ENCODE measurements at regions not wholly inside any gene's neighbourhood (a gene's known extent, or its start where the extent isn't known, plus 50 kb on each side); places are given as distances from the start of the nearest gene placed in this dataset.
A peak's percentile ranks its signal among the peaks of the same experiment; 100 is the strongest.

DNA sequence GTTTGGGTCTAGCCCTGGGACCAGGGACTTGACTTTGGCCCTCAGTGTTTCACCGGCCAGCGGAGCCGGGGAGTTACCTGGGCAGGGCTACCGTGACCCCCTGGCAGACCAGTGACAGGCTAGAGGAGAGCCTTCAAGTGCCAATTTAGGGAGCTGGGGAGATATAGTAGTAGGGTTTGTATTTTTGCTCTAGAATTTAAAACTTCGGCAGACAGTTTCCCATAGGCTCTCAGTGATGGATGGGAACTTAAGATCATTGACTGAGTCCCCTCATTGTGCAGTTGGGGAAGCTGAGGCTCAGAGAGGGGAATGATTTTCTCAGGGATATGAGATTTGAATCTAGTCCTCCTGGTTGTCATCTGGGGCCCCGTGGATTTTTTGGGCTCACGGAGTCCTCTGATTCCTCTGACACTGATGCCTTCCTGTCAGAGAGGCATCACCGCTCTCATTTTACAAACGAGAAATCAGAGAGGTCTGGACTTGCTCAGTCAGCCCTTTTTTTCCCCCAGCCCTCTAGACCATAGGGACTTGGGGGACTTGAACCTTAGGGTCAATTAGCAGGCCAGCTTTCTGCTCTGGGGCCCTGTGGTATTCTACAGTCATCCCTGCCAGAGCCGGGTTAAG is 58.3 kb upstream of the ACOT11 start:
- TF ChIP-seq, protein P1, sequence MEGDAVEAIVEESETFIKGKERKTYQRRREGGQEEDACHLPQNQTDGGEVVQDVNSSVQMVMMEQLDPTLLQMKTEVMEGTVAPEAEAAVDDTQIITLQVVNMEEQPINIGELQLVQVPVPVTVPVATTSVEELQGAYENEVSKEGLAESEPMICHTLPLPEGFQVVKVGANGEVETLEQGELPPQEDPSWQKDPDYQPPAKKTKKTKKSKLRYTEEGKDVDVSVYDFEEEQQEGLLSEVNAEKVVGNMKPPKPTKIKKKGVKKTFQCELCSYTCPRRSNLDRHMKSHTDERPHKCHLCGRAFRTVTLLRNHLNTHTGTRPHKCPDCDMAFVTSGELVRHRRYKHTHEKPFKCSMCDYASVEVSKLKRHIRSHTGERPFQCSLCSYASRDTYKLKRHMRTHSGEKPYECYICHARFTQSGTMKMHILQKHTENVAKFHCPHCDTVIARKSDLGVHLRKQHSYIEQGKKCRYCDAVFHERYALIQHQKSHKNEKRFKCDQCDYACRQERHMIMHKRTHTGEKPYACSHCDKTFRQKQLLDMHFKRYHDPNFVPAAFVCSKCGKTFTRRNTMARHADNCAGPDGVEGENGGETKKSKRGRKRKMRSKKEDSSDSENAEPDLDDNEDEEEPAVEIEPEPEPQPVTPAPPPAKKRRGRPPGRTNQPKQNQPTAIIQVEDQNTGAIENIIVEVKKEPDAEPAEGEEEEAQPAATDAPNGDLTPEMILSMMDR (IDR thresholded peaks at IDR 0.05), result no peak; the same call in none of the 2 replicates
- no peak for TF ChIP-seq POLR2AphosphoS5 (IDR thresholded peaks at IDR 0.05; ENCODE audit: low read depth, low read length)
- TF ChIP-seq SIN3A (IDR thresholded peaks at IDR 0.05; ENCODE audit: borderline replicate concordance, insufficient read depth, low read depth, low read length), result no peak
- TF ChIP-seq, protein P2, sequence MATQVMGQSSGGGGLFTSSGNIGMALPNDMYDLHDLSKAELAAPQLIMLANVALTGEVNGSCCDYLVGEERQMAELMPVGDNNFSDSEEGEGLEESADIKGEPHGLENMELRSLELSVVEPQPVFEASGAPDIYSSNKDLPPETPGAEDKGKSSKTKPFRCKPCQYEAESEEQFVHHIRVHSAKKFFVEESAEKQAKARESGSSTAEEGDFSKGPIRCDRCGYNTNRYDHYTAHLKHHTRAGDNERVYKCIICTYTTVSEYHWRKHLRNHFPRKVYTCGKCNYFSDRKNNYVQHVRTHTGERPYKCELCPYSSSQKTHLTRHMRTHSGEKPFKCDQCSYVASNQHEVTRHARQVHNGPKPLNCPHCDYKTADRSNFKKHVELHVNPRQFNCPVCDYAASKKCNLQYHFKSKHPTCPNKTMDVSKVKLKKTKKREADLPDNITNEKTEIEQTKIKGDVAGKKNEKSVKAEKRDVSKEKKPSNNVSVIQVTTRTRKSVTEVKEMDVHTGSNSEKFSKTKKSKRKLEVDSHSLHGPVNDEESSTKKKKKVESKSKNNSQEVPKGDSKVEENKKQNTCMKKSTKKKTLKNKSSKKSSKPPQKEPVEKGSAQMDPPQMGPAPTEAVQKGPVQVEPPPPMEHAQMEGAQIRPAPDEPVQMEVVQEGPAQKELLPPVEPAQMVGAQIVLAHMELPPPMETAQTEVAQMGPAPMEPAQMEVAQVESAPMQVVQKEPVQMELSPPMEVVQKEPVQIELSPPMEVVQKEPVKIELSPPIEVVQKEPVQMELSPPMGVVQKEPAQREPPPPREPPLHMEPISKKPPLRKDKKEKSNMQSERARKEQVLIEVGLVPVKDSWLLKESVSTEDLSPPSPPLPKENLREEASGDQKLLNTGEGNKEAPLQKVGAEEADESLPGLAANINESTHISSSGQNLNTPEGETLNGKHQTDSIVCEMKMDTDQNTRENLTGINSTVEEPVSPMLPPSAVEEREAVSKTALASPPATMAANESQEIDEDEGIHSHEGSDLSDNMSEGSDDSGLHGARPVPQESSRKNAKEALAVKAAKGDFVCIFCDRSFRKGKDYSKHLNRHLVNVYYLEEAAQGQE (IDR thresholded peaks at IDR 0.05; ENCODE audit: insufficient read depth in 1 of 2, low read depth in 2 of 2, low read length in 1 of 2), result no peak
- TF ChIP-seq TCF7L2 (IDR thresholded peaks at IDR 0.05; ENCODE audit: low read depth, low read length), result no peak
- Histone ChIP-seq H3K4me3 (ENCODE audit: low read depth in 2 of 2, low read length in 2 of 2) (peak overlapping the region; percentile 61 to 62; a peak in 3 of 4 replicates), H3K27ac (ENCODE audit: low read length) (no peak overlapping the region), H3K27me3 (ENCODE audit: control insufficient read depth, insufficient read depth, low read length) (no peaks in the 10 kb centered on the region), H3K9me3 (ENCODE audit: control insufficient read depth, insufficient read depth, low read depth, low read length) (no peaks in the 10 kb centered on the region), H3K4me1 (ENCODE audit: control insufficient read depth, insufficient read depth, low read length) (peaks cover 18% of the 10 kb centered on the region), H3K36me3 (ENCODE audit: control insufficient read depth, insufficient read depth, low read length) (no peaks in the 10 kb centered on the region)
- in situ Hi-C loops (cut with HindIII; ENCODE audit: low pct_unique_long_range_greater_than_20kb, low sequenced_read_pairs) (no loop called here), intact Hi-C loops (cut with micrococcal nuclease; ENCODE audit: unreplicated experiment) (loop anchor here (2.0 to 5.0 kb wide), 3 partner anchors 177 to 421 kb away; no protein-coding TSS in a partner anchor)
- DNase-seq (ENCODE audit: low read depth, low spot score) (no peak), ATAC-seq (peak; percentile 4; the same call in 1 of the 2 replicates)
- ChIA-PET POLR2A (interaction anchor here (1.0 kb wide), 1 partner anchor 71 kb away, joined by 4 read pairs; no protein-coding TSS in a partner anchor), CTCF (interaction anchor here (0.5 to 1.1 kb wide), 9 partner anchors 26 to 1885 kb away, joined by 3 to 9 read pairs (median 4); no protein-coding TSS in a partner anchor)
- no TSS peak for BruUV-seq (replicated peaks)

DNA sequence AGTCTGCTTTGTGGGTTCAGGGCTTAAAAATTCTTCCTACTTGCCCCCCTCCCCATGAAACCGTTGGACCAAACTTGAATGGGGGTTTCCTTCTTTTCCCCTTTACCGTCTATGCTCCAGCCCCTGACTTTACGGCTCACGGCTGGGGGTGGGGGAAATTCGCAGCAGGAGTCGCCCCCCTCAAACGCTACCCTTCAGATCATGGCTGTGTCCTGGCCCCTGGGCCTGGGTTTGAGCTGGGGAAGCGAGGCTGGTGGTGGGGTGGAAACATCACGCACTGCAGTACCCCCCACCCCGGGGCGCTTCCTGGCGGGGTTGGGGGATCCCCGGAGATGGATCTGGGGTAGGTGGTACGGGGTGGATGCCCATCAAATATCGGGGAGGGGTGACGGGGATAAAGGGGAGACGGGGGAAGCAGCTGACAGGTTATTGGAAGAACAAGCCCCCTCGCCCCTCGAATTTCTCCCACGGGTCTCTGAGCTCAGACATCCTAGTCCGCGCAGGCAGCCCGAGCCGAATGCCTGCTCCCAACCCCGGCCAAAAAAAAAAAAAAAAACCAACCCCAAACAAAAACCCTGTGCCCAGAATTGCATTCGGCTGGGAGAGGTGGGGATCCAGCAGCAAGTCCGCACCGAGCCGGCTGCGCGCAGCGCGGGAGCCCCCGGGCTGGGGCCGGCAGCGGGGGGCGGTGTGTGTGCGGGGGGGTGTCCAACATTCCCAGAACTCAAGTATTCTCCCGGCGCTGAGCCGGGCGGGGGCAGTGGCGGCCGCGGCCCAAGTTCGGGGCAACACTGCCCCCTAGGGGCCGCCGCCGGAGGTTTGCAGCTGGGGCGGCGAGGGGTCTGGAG is 59.0 kb upstream of the ACOT11 start:
- DNase-seq (ENCODE audit: low read depth, low spot score) (peak; percentile 24), ATAC-seq (peak; percentile 82)
- H3K27me3 ChIP-seq (ENCODE audit: control insufficient read depth, insufficient read depth, low read length), result no peaks in the 10 kb centered on the region
- ChIA-PET CTCF (interaction anchor here (0.6 to 1.1 kb wide), 25 partner anchors 24 to 1884 kb away, joined by 3 to 10 read pairs (median 4); no protein-coding TSS in a partner anchor), POLR2A (interaction anchor here (0.6 to 1.0 kb wide), 5 partner anchors 70 to 554 kb away, joined by 4 to 17 read pairs (median 6); no protein-coding TSS in a partner anchor)
- H3K27ac ChIP-seq (ENCODE audit: low read length), result peak overlapping the region; percentile 89
- in situ Hi-C loops (cut with HindIII; ENCODE audit: low pct_unique_long_range_greater_than_20kb, low sequenced_read_pairs), result no loop called here
- H3K4me1 ChIP-seq (ENCODE audit: control insufficient read depth, insufficient read depth, low read length), result peaks cover 18% of the 10 kb centered on the region
- no peaks in the 10 kb centered on the region for H3K9me3 ChIP-seq (ENCODE audit: control insufficient read depth, insufficient read depth, low read depth, low read length)
- no TSS peak for BruUV-seq (replicated peaks)
- peak; percentile 82; the same call in 1 of the 2 replicates for TF ChIP-seq SIN3A (IDR thresholded peaks at IDR 0.05; ENCODE audit: borderline replicate concordance, insufficient read depth, low read depth, low read length)
- no peak for TF ChIP-seq TCF7L2 (IDR thresholded peaks at IDR 0.05; ENCODE audit: low read depth, low read length)
- TF ChIP-seq, protein P1 (IDR thresholded peaks at IDR 0.05), result peak; percentile 94
- H3K4me3 ChIP-seq (ENCODE audit: low read depth in 2 of 2, low read length in 2 of 2), result peak overlapping the region; percentile 61 to 62
- H3K36me3 ChIP-seq (ENCODE audit: control insufficient read depth, insufficient read depth, low read length), result no peaks in the 10 kb centered on the region
- intact Hi-C loops (cut with micrococcal nuclease; ENCODE audit: unreplicated experiment), result loop anchor here (1.0 to 5.0 kb wide), 4 partner anchors 82 to 420 kb away; no protein-coding TSS in a partner anchor

Measured in Panc1 (cell line).